Omental fat pad (tissue), 3 donors: ENCODE measurements at regions not wholly inside any gene's neighbourhood (a gene's known extent, or its start where the extent isn't known, plus 50 kb on each side); places are given as distances from the start of the nearest gene placed in this dataset.

Experiments
- ATAC-seq: fragments of 150-250 bp; one replicate; pipeline ENCODE4 v1.9.1; 2016; ENCODE audit warnings: mild to moderate bottlenecking, moderate library complexity; ENCODE audit not compliant: low FRiP score
- DNase-seq: peaks from one replicate; pipeline ENCODE4 v3.0.0-alpha.2; 2019; ENCODE audit warnings: low spot score
- TF ChIP-seq, protein P1 (sequence below), 3 donors: fragments of 450-650 bp; IDR thresholded peaks; one replicate each; pipeline ENCODE4 v1.5.1; 2016 to 2017; ENCODE audit warnings: antibody characterized with exemption in 3 of 3, mild to moderate bottlenecking in 3 of 3, moderate library complexity in 2 of 3

DNA sequence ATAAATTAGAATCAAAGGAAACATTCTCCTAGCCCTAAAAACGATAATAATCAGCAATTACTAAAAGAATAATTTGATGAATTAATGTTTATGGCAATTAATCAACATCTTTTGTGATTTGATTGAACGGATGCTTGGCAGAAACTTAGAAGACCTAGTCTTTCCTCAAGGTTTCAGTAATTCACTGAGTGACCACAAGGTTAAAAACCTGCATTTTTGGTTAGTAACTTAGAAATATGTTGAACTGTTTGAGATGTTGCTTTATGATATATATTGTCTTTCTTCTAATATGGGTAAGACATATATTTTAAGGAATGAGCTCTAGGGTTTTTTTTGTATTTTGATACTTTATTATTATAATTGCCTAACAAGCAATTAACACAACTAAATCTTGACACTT lies 793.0 kb upstream of the NDST4 start:
- no peak for DNase-seq
- TF ChIP-seq, protein P1, sequence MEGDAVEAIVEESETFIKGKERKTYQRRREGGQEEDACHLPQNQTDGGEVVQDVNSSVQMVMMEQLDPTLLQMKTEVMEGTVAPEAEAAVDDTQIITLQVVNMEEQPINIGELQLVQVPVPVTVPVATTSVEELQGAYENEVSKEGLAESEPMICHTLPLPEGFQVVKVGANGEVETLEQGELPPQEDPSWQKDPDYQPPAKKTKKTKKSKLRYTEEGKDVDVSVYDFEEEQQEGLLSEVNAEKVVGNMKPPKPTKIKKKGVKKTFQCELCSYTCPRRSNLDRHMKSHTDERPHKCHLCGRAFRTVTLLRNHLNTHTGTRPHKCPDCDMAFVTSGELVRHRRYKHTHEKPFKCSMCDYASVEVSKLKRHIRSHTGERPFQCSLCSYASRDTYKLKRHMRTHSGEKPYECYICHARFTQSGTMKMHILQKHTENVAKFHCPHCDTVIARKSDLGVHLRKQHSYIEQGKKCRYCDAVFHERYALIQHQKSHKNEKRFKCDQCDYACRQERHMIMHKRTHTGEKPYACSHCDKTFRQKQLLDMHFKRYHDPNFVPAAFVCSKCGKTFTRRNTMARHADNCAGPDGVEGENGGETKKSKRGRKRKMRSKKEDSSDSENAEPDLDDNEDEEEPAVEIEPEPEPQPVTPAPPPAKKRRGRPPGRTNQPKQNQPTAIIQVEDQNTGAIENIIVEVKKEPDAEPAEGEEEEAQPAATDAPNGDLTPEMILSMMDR (IDR thresholded peaks at IDR 0.05), result no peak
- no peak for ATAC-seq

- DNase-seq (no peak), ATAC-seq (no peak)
- TF ChIP-seq, protein P1 (IDR thresholded peaks at IDR 0.05), result no peak
Measured at GRCh38 chr4:115883847-115884246, 770.4 kb upstream of the NDST4 start.

GRCh38 chr4:115883231-115883630 lies 769.8 kb upstream of the NDST4 start:
- DNase-seq (no peak), ATAC-seq (no peak)
- TF ChIP-seq, protein P1 (IDR thresholded peaks at IDR 0.05), result no peak

DNA sequence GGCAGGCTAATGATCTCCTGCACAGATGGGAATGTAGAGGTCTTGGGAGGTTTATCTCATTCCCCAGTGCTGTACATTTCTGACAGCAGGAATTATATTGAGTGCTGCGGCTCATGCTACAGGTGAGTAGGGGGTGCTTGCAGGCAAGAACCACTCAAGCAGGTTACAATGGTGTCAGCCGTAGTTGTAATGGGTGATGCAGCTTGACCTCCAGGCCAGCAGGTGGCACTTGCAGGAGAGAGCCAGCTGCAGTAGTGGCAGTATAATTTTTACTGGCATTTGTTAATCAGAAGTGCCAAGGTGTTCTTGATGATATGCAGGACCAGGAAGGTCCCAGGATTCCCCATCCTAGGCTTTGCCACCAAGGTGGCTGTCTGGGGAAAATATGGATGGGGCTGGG lies 759.6 kb upstream of the NDST4 start:
- ATAC-seq, result no peak
- DNase-seq, result no peak
- TF ChIP-seq, protein P1 (IDR thresholded peaks at IDR 0.05), result no peak

GRCh38 chr4:115871596-115871995 lies 758.2 kb upstream of the NDST4 start:
- DNase-seq (no peak), ATAC-seq (no peak)
- TF ChIP-seq, protein P1 (IDR thresholded peaks at IDR 0.05), result no peak

GRCh38 chr4:115866364-115866896 lies 753.0 kb upstream of the NDST4 start:
- no peak for DNase-seq
- TF ChIP-seq, protein P1 (IDR thresholded peaks at IDR 0.05), result no peak
- ATAC-seq, result no peak

- TF ChIP-seq, protein P1 (IDR thresholded peaks at IDR 0.05), result no peak
- no peak for ATAC-seq
- no peak for DNase-seq
Measured at GRCh38 chr4:115865736-115866135, 752.3 kb upstream of the NDST4 start.
